ENCODE measurements at regions not wholly inside any gene's neighbourhood (a gene's known extent, or its start where the extent isn't known, plus 50 kb on each side); places are given as distances from the start of the nearest gene placed in this dataset.

GRCh38 chr4:187449702-187450101 lies 545.9 kb upstream of the ZFP42 start:
- Mint-ChIP-seq H3K36me3 (ENCODE audit: low read depth) (no peaks in the 10 kb centered on the region), H3K9me3 (peaks cover 7% of the 10 kb centered on the region), H3K27me3 (ENCODE audit: low read depth) (no peaks in the 10 kb centered on the region), H3K27ac (no peak overlapping the region), H3K4me1 (ENCODE audit: low read depth) (no peaks in the 10 kb centered on the region), H3K4me3 (no peak overlapping the region)

- H3K27ac Mint-ChIP-seq = no peak overlapping the region
These were observed 543.8 kb upstream of the ZFP42 start for GRCh38 chr4:187451776-187452175.

GRCh38 chr4:187460016-187460415 lies 535.6 kb upstream of the ZFP42 start:
- no peaks in the 10 kb centered on the region for H3K36me3 Mint-ChIP-seq (ENCODE audit: low read depth)
- H3K4me3 Mint-ChIP-seq = no peak overlapping the region
- H3K27me3 Mint-ChIP-seq (ENCODE audit: low read depth) = no peaks in the 10 kb centered on the region
- peaks cover 8% of the 10 kb centered on the region for H3K9me3 Mint-ChIP-seq
- no peaks in the 10 kb centered on the region for H3K4me1 Mint-ChIP-seq (ENCODE audit: low read depth)
- no peak overlapping the region for H3K27ac Mint-ChIP-seq

More at GRCh38 chr4:187451776-187452175, 543.8 kb upstream of the ZFP42 start:
- no peaks in the 10 kb centered on the region for H3K36me3 Mint-ChIP-seq (ENCODE audit: low read depth)
- no peaks in the 10 kb centered on the region for H3K27me3 Mint-ChIP-seq (ENCODE audit: low read depth)
- H3K9me3 Mint-ChIP-seq = peaks cover 7% of the 10 kb centered on the region
- H3K4me3 Mint-ChIP-seq = no peak overlapping the region
- H3K4me1 Mint-ChIP-seq (ENCODE audit: low read depth) = no peaks in the 10 kb centered on the region

GRCh38 chr4:187464573-187464972 lies 531.0 kb upstream of the ZFP42 start:
- no peaks in the 10 kb centered on the region for H3K27me3 Mint-ChIP-seq (ENCODE audit: low read depth)
- H3K27ac Mint-ChIP-seq = no peak overlapping the region
- H3K4me3 Mint-ChIP-seq = no peak overlapping the region
- H3K36me3 Mint-ChIP-seq (ENCODE audit: low read depth) = no peaks in the 10 kb centered on the region
- peaks cover 17% of the 10 kb centered on the region for H3K9me3 Mint-ChIP-seq
- no peaks in the 10 kb centered on the region for H3K4me1 Mint-ChIP-seq (ENCODE audit: low read depth)

GRCh38 chr4:187467224-187467623 lies 528.3 kb upstream of the ZFP42 start:
- Mint-ChIP-seq H3K9me3 (peaks cover 13% of the 10 kb centered on the region), H3K27me3 (ENCODE audit: low read depth) (no peaks in the 10 kb centered on the region), H3K4me1 (ENCODE audit: low read depth) (no peaks in the 10 kb centered on the region), H3K4me3 (no peak overlapping the region), H3K27ac (no peak overlapping the region), H3K36me3 (ENCODE audit: low read depth) (no peaks in the 10 kb centered on the region)

- Mint-ChIP-seq H3K4me1 (ENCODE audit: low read depth) (no peaks in the 10 kb centered on the region), H3K4me3 (no peak overlapping the region), H3K9me3 (peaks cover 16% of the 10 kb centered on the region), H3K27me3 (ENCODE audit: low read depth) (no peaks in the 10 kb centered on the region), H3K36me3 (ENCODE audit: low read depth) (no peaks in the 10 kb centered on the region), H3K27ac (no peak overlapping the region)
These were observed 525.9 kb upstream of the ZFP42 start for GRCh38 chr4:187469627-187470026.

- H3K27me3 Mint-ChIP-seq (ENCODE audit: low read depth) = no peaks in the 10 kb centered on the region
- no peaks in the 10 kb centered on the region for H3K4me1 Mint-ChIP-seq (ENCODE audit: low read depth)
- H3K4me3 Mint-ChIP-seq = no peak overlapping the region
- H3K27ac Mint-ChIP-seq = no peak overlapping the region
- peaks cover 18% of the 10 kb centered on the region for H3K9me3 Mint-ChIP-seq
- no peaks in the 10 kb centered on the region for H3K36me3 Mint-ChIP-seq (ENCODE audit: low read depth)
These were observed 525.5 kb upstream of the ZFP42 start for GRCh38 chr4:187470061-187470460.

GRCh38 chr4:187474238-187474637 lies 521.3 kb upstream of the ZFP42 start:
- no peaks in the 10 kb centered on the region for H3K36me3 Mint-ChIP-seq (ENCODE audit: low read depth)
- H3K27me3 Mint-ChIP-seq (ENCODE audit: low read depth) = no peaks in the 10 kb centered on the region
- no peak overlapping the region for H3K27ac Mint-ChIP-seq
- H3K9me3 Mint-ChIP-seq = peaks cover 18% of the 10 kb centered on the region
- no peaks in the 10 kb centered on the region for H3K4me1 Mint-ChIP-seq (ENCODE audit: low read depth)
- H3K4me3 Mint-ChIP-seq = no peak overlapping the region

- peaks cover 20% of the 10 kb centered on the region for H3K9me3 Mint-ChIP-seq
- no peaks in the 10 kb centered on the region for H3K36me3 Mint-ChIP-seq (ENCODE audit: low read depth)
- no peak overlapping the region for H3K4me3 Mint-ChIP-seq
- H3K27me3 Mint-ChIP-seq (ENCODE audit: low read depth) = no peaks in the 10 kb centered on the region
- no peak overlapping the region for H3K27ac Mint-ChIP-seq
- H3K4me1 Mint-ChIP-seq (ENCODE audit: low read depth) = no peaks in the 10 kb centered on the region
These were observed 519.7 kb upstream of the ZFP42 start for GRCh38 chr4:187475901-187476300.

- Mint-ChIP-seq H3K36me3 (ENCODE audit: low read depth) (no peaks in the 10 kb centered on the region), H3K27me3 (ENCODE audit: low read depth) (no peaks in the 10 kb centered on the region), H3K4me3 (no peak overlapping the region)
These were observed 518.3 kb upstream of the ZFP42 start for GRCh38 chr4:187477224-187477623.

GRCh38 chr4:187478292-187479140 lies 517.1 kb upstream of the ZFP42 start:
- Mint-ChIP-seq H3K36me3 (ENCODE audit: low read depth) (no peaks in the 10 kb centered on the region), H3K9me3 (peaks cover 20% of the 10 kb centered on the region), H3K4me1 (ENCODE audit: low read depth) (no peaks in the 10 kb centered on the region), H3K4me3 (no peak overlapping the region), H3K27ac (no peak overlapping the region), H3K27me3 (ENCODE audit: low read depth) (no peaks in the 10 kb centered on the region)

More at GRCh38 chr4:187477224-187477623, 518.3 kb upstream of the ZFP42 start:
- Mint-ChIP-seq H3K4me1 (ENCODE audit: low read depth) (no peaks in the 10 kb centered on the region), H3K9me3 (peaks cover 20% of the 10 kb centered on the region), H3K27ac (no peak overlapping the region)

GRCh38 chr4:187479511-187479910 lies 516.1 kb upstream of the ZFP42 start:
- peaks cover 18% of the 10 kb centered on the region for H3K9me3 Mint-ChIP-seq
- H3K4me1 Mint-ChIP-seq (ENCODE audit: low read depth) = no peaks in the 10 kb centered on the region
- H3K27ac Mint-ChIP-seq = no peak overlapping the region
- H3K27me3 Mint-ChIP-seq (ENCODE audit: low read depth) = no peaks in the 10 kb centered on the region
- H3K36me3 Mint-ChIP-seq (ENCODE audit: low read depth) = no peaks in the 10 kb centered on the region
- H3K4me3 Mint-ChIP-seq = no peak overlapping the region

GRCh38 chr4:187480146-187481145 lies 515.1 kb upstream of the ZFP42 start:
- no peak overlapping the region for H3K4me3 Mint-ChIP-seq
- H3K27ac Mint-ChIP-seq = no peak overlapping the region
- peaks cover 15% of the 10 kb centered on the region for H3K9me3 Mint-ChIP-seq
- H3K4me1 Mint-ChIP-seq (ENCODE audit: low read depth) = no peaks in the 10 kb centered on the region
- no peaks in the 10 kb centered on the region for H3K36me3 Mint-ChIP-seq (ENCODE audit: low read depth)
- no peaks in the 10 kb centered on the region for H3K27me3 Mint-ChIP-seq (ENCODE audit: low read depth)

GRCh38 chr4:187484186-187484585 lies 511.4 kb upstream of the ZFP42 start:
- no peaks in the 10 kb centered on the region for H3K27me3 Mint-ChIP-seq (ENCODE audit: low read depth)
- no peak overlapping the region for H3K27ac Mint-ChIP-seq
- no peaks in the 10 kb centered on the region for H3K36me3 Mint-ChIP-seq (ENCODE audit: low read depth)
- no peaks in the 10 kb centered on the region for H3K4me1 Mint-ChIP-seq (ENCODE audit: low read depth)
- no peak overlapping the region for H3K4me3 Mint-ChIP-seq
- peaks cover 19% of the 10 kb centered on the region for H3K9me3 Mint-ChIP-seq

Measured in T-helper 1 cell treated with Interleukin-12 subunit alpha and Interleukin-12 subunit beta and Interleukin-4 antibody, amounts not matched to agents 30 μg/mL and 1 μg/mL, for 36 hours (primary cell).